NCI-H2196 treated with DMSO at 0.1 percent for 48 hours (cell line): ENCODE measurements at regions not wholly inside any gene's neighbourhood (a gene's known extent, or its start where the extent isn't known, plus 50 kb on each side); places are given as distances from the start of the nearest gene placed in this dataset.

Experiments used
- DNase-seq: peaks from one replicate; lab custom pipeline; 2025; ENCODE audit not compliant: unreplicated experiment; lab: John Stamatoyannopoulos, UW

DNA sequence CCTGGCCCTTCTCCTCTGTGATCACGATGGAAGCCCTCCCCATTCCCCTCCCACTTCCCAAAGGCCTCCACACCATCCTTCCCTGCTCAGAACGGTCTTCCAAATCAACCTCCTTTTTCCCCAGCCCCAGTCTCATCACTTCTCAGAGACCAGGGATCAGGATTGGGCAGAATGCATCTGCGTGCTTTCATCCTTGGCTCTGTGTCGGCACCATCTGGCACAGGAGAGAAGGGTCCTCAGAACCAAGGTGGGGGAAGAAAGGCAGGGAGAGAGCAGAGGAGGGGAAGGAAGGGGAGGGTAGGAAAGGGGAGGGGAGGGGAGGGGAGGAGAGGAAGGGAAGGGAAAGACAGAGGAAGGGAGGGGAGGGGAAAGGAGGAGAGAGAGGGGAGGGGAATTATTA lies 52.4 kb upstream of the FICD start:
- no peak for DNase-seq

- no peak for DNase-seq
These were observed 53.9 kb upstream of the FICD start for GRCh38 chr12:108461058-108461660.

- no peak for DNase-seq
These were observed 55.9 kb upstream of the FICD start for GRCh38 chr12:108459149-108459548.

- no peak for DNase-seq
These were observed 57.2 kb upstream of the FICD start for GRCh38 chr12:108457734-108458361.

GRCh38 chr12:108457006-108457733 lies 57.9 kb upstream of the FICD start:
- DNase-seq: peak; percentile 48

DNA sequence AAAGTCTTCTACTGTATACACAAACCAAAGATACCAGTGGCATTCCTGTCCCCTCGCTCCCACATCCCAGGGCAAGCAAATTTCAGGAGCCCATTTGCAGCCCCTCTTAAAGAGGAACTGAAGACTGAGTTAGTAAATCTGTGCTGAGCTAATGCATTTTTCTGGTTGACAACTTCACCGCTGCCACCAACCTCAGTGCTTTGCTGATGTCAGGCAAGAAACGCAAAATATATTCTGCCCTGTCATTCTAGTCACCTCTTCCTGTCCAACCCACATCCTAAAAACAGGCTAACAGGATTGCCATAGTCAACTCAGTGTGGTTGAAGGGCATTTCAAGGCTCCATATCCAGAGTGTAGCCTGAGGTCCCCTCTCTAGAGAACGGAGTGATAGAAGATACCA lies 59.4 kb upstream of the FICD start:
- DNase-seq: no peak

GRCh38 chr12:108454539-108455139 lies 60.4 kb upstream of the FICD start:
- DNase-seq: no peak

DNA sequence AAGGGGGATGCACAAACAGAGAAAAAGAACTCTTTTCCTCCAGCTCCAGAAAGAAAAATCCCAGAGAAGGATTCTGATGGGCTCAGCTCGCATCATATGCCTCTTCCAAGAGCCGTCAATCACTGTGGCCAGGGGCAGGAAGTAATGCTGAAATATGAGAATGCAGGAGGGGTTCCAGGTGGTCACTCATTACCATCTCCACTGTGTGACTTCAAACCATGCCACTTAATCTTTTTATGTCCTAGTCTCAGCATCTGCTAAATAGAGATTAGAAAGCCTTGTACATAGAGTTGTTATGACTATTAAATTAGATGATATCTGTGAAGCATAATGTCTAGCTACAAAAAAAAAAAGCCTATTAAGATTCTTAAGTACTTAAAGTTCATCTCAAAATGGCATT lies 65.6 kb upstream of the FICD start:
- DNase-seq: no peak

GRCh38 chr12:108448246-108448645 lies 66.8 kb upstream of the FICD start:
- DNase-seq: no peak

GRCh38 chr12:108447168-108447832 lies 67.8 kb upstream of the FICD start:
- no peak for DNase-seq

- no peak for DNase-seq
These were observed 68.3 kb upstream of the FICD start for GRCh38 chr12:108446766-108447165.

GRCh38 chr12:108442910-108443309 lies 72.2 kb upstream of the FICD start:
- DNase-seq: no peak

DNA sequence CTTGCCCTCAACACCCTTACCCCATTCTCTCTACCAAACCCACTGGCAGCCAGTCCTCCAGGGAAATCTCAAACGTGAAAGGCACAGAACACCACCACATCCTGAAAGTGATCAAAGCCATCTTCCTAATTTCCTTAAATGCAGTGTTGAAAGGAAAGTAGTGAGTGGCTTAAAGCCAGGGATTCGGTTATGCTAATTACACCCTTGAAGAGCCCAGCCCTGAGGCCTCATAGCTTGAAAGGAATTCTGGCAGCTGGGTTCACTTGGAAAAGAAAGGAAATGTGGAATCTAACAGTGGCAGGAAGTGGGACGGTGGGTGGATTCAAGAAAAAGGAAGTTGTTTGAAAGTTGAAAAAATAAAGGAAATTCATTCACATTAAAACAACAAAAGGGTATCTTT lies 73.0 kb upstream of the FICD start:
- DNase-seq: no peak

- DNase-seq: no peak
These were observed 73.5 kb upstream of the FICD start for GRCh38 chr12:108441549-108441948.

GRCh38 chr12:108440736-108441135 lies 74.3 kb upstream of the FICD start:
- no peak for DNase-seq

GRCh38 chr12:108438667-108439066 lies 76.4 kb upstream of the FICD start:
- DNase-seq: no peak

DNA sequence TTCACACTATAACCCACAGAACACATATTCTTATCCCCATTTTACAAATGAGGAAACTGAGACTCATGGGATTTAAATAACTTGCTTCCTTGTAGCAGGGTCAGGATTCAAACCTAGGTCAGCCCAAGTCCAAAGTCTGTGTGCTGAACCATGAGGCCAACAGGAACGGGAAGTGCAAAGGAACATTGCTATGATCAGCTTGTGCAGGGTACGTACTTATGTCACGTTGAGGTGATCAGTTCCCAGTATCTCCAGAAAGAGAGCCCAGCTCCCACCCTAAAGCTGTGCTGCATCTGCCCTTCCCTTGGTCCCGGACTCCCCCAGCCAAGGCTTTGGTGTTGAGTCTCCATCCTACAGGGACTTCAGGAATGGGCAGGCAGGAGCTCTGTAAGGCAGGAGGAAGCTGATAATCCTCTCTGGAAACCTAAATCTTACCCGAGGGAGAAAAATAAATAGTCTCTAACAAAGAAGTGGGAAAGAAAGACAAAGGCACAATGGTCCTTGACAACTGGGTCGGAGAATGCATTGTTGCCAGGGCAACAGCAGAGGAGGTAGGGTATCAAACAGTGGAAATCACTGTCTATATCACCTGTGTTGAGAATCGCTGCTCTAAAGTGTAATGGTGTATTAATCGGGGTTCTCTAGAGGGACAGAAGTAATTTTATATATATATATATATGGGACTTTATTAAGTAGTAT lies 82.5 kb upstream of the FICD start:
- DNase-seq: no peak

- DNase-seq: no peak
These were observed 84.2 kb upstream of the FICD start for GRCh38 chr12:108430926-108431325.

DNA sequence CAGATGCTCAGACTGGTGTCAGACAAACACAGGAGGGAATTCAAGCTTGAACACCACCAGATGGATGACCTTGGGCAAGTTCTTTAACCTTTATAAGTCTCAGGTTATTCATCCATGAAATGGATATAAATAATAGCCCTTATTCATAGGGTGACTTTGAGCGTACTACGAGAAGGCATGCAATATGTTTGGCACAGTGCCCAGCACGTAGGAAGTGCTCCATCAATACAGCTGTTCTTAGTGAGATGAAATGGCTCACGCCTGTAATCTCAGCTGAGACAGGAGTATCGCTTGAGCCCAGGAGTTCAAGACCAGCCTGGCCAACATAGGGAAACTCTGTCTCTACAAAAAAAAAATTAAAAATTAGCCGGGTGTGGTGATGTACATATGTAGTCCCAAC lies 84.8 kb upstream of the FICD start:
- no peak for DNase-seq

GRCh38 chr12:108425238-108425795 lies 86.2 kb upstream of the CMKLR1 start:
- DNase-seq: no peak

DNA sequence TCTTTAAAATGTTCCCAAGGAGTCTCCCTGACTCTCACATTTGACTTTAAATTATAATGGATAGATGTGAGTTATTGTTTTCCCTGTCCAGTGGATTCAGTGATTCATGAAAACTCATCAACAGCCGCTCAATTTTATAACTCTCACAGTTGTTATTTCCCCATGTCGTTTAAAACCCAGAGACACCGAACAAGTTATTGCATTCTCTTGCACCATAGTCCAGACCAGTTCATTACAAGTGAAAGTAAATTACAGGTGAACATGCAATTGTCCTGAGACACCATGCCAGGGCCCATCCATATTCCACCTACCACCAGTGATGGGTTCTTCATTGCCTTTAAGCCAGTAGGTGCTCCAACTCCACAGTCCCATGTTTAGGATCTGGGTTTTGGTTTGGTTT lies 85.7 kb upstream of the CMKLR1 start:
- no peak for DNase-seq
